OCI-LY7 (cell line): ENCODE measurements at regions not wholly inside any gene's neighbourhood (a gene's known extent, or its start where the extent isn't known, plus 50 kb on each side); places are given as distances from the start of the nearest gene placed in this dataset.
"Not testable (repeated sequence)": the region's sequence is repeated elsewhere in the genome, so short reads cannot be mapped to it uniquely, and the experiment has no call there.

Experiments used
- BruUV-seq: library from RNA; stranded (reverse); fragments of 400-500 nt; replicated peaks from 2 replicates; lab custom pipeline; 2021; lab: Mats Ljungman, UMichigan
- CTCF ChIA-PET: fragments of 300-600 bp; sonication (Branson Sonifier 250); formaldehyde crosslinking; loops from one replicate; lab custom pipeline; 2022; ENCODE audit warnings: antibody characterized with exemption; ENCODE audit not compliant: unreplicated experiment; lab: Charles Lee
- POLR2A ChIA-PET: fragments of 300-600 bp; sonication (Branson Sonifier 250); formaldehyde crosslinking; loops from one replicate; lab custom pipeline; 2022; ENCODE audit warnings: antibody characterized with exemption; lab: Charles Lee
- DNase-seq: peaks from one replicate; pipeline ENCODE4 v3.0.0-alpha.2; 2015; ENCODE audit warnings: low spot score
- H2AFZ ChIP-seq: fragments of 200-600 bp; sonication (generic), shearing (Covaris generic); 2 replicates; pipeline ENCODE4 v1.6.1; 2014; ENCODE audit warnings: mild to moderate bottlenecking, antibody characterized with exemption, low read length, moderate library complexity
- H3K27ac ChIP-seq: fragments of 200-600 bp; sonication (generic); 2 replicates; pipeline ENCODE4 v1.5.1; 2014; ENCODE audit warnings: mixed run types, low read depth, mild to moderate bottlenecking, moderate library complexity, low read length, inconsistent platforms; ENCODE audit not compliant: poor library complexity, severe bottlenecking
- H3K36me3 ChIP-seq: fragments of 200-600 bp; sonication (generic); 2 replicates; pipeline ENCODE4 v1.6.1; 2014; ENCODE audit warnings: mild to moderate bottlenecking, antibody characterized with exemption, low read length, moderate library complexity, mixed read lengths; ENCODE audit not compliant: insufficient read depth
- H3K4me1 ChIP-seq: fragments of 200-600 bp; sonication (generic); 2 replicates; pipeline ENCODE4 v1.5.1; 2014; ENCODE audit warnings: mild to moderate bottlenecking, low read length; ENCODE audit not compliant: insufficient read depth, poor library complexity, severe bottlenecking
- H3K4me2 ChIP-seq: fragments of 200-600 bp; sonication (generic); 2 replicates; pipeline ENCODE4 v1.6.1; 2014; ENCODE audit warnings: mild to moderate bottlenecking, low read length
- H3K4me3 ChIP-seq: fragments of 200-600 bp; sonication (generic); 2 replicates; pipeline ENCODE4 v1.5.1; 2014; ENCODE audit warnings: mild to moderate bottlenecking, low read depth, low read length; ENCODE audit not compliant: poor library complexity, severe bottlenecking
- H3K79me2 ChIP-seq: fragments of 200-600 bp; sonication (generic); 2 replicates; pipeline ENCODE4 v1.6.1; 2016; ENCODE audit warnings: low read depth, mild to moderate bottlenecking, low read length, moderate library complexity, mixed read lengths; ENCODE audit not compliant: insufficient read depth
- H3K9me2 ChIP-seq: fragments of 200-600 bp; sonication (generic); 2 replicates; pipeline ENCODE4 v1.6.1; 2016; ENCODE audit warnings: mild to moderate bottlenecking, low read length, mixed read lengths; ENCODE audit not compliant: insufficient read depth
- H3K9me3 ChIP-seq: fragments of 200-600 bp; sonication (generic); 2 replicates; pipeline ENCODE4 v1.6.1; 2014; ENCODE audit warnings: mild to moderate bottlenecking, mixed run types, low read length, mixed read lengths
- H4K20me1 ChIP-seq: fragments of 200-600 bp; sonication (generic); 2 replicates; pipeline ENCODE4 v1.6.1; 2014; ENCODE audit warnings: mild to moderate bottlenecking, antibody characterized with exemption, low read length, moderate library complexity, mixed read lengths; ENCODE audit not compliant: insufficient read depth
- intact Hi-C: fragments of 100-400 bp; cut with micrococcal nuclease; formaldehyde crosslinking; loops from one replicate; pipeline ENCODE4 v1.10.0; 2022; ENCODE audit not compliant: unreplicated experiment

DNA sequence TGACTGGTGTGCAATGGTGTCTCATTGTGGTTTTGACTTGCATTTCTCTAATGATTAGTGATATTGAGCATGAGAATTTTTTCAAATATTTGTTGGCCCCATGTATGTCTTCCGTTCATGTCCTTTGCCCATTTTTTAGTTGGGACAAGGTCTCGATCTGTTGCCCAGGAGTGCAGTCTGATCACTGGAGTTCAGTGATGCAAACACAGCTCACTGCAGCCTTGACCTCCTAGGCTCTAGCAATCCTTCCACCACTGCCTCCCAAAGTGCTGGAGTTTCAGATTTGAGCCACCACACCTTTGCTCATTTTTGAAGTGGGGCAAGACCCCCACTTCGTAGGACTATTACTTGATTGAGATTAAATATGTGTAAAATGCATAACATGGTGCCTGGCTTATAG lies 124.2 kb upstream of the NBPF26 start:
- H3K4me2 ChIP-seq, H3K79me2 ChIP-seq, H3K36me3 ChIP-seq, H3K9me2 ChIP-seq, H3K4me3 ChIP-seq, H4K20me1 ChIP-seq, CTCF ChIA-PET, H3K27ac ChIP-seq, H3K9me3 ChIP-seq, DNase-seq, H2AFZ ChIP-seq, H3K4me1 ChIP-seq, BruUV-seq, POLR2A ChIA-PET, intact Hi-C loops: not testable (repeated sequence)

DNA sequence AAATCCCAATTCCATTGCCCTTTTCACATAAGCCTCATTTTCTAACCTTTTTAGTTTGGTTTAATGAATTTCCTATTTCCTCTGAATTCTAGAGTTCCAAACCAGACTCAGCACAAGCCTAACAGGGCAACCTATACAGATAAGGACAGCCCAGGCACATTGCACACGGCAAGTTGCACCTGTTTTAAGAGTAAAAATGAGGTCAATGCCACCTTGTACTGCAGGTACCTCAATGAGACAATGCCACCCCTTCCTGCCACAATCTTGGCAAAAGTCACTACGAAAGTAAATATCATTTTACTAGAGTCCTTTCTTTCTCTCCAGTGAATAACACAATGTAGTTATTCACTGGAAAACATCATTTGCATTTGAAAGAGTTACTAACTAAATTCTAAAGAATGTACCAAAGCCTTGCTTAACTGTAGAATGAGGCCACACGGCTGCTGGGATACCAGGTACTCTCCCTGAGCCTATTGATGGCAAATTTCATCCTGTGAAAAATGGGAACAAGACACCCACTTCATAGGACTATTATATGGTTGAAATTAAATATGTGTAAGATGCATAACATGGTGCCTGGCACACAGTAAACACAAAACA lies 123.2 kb upstream of the NBPF26 start:
- POLR2A ChIA-PET, H2AFZ ChIP-seq, H3K4me1 ChIP-seq, H3K27ac ChIP-seq, BruUV-seq, H3K9me3 ChIP-seq, H3K36me3 ChIP-seq, H3K79me2 ChIP-seq, H4K20me1 ChIP-seq, H3K4me3 ChIP-seq, DNase-seq, intact Hi-C loops, H3K4me2 ChIP-seq, H3K9me2 ChIP-seq, CTCF ChIA-PET: not testable (repeated sequence)

DNA sequence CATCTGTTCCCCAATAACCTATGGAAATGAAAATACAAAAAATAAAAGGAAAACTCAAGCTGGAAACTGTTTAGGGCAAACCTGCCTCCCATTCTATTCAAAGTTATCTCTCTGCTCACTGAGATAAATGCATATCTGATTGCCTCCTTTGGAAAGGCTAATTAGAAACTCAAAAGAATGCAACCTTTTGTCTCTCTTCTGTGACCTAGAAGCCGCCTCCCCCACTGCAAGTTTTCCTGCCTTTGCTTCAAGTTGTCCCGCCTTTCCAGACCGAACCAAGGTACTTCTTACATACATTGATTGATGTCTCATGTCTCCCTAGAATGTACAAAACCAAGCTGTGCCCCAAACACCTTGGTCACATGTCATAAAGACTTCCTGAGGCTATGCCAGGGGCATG lies 115.9 kb upstream of the NBPF26 start:
- H3K4me1 ChIP-seq, DNase-seq, BruUV-seq, H3K4me2 ChIP-seq, H4K20me1 ChIP-seq, H3K27ac ChIP-seq, H3K9me3 ChIP-seq, POLR2A ChIA-PET, CTCF ChIA-PET, H3K9me2 ChIP-seq, H3K79me2 ChIP-seq, H2AFZ ChIP-seq, intact Hi-C loops, H3K36me3 ChIP-seq, H3K4me3 ChIP-seq: not testable (repeated sequence)

DNA sequence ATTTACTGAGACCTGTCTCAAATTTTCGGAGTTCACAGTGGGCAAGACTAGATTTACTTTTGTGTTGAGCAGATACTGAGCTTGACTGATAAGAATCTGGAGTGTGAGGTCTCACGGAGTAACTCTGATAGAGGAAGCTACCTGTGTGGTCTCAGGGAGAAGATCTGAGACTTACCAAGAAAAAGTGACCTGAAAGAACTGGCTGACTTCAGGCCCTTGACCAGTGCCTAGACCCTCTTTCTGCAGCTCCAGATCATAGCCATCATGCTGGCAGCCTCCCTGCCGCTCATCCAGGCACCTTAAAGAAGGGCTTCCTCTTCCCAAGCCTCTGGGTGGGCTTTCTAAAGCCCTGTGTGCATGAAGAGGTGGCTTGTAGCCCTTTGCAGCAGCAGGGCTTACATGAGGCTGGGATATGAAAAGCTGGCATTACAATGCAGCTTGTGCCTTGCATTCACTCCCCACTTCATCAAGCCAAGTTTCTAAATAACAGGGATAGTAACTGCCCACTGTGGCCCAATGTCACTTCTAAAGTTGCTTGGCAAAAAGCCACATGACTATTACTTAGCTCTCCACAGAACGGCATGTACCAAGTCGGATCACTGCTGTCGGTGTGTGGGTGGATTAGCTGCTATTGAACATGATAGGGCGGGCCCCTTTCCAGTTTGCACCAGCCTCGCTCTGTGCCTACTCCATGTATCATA lies 115.3 kb upstream of the NBPF26 start:
- intact Hi-C loops, H3K9me2 ChIP-seq, H3K4me2 ChIP-seq, POLR2A ChIA-PET, H3K79me2 ChIP-seq, H3K4me3 ChIP-seq, H3K27ac ChIP-seq, H2AFZ ChIP-seq, H3K36me3 ChIP-seq, H3K9me3 ChIP-seq, H3K4me1 ChIP-seq, H4K20me1 ChIP-seq, DNase-seq, CTCF ChIA-PET, BruUV-seq: not testable (repeated sequence)

DNA sequence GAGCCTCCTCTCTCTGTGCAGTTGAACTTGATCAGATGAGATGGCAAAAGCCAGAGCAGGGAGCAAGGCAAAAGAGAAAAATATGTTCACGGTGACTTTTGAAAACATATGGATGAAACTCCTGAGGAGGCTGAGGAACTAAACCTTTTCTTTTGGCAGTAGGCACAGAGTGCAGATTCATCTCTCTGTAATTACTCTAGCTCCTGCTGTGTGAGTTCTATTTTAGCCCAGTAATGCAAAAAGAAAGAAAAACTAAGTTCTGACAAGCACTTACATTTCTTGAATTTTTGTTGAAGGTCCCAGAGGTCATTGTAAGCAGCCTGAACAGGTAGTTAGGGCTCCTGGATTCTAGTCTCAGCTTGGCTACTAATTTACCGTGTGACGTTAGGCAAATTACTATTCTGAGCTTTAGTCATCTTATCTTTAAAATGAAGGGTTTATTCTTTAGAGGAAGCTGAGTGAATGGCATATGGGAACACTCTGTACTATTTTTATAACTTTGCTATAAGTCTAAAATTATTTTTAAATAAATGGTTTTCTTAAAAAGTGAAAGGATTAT lies 114.7 kb upstream of the NBPF26 start:
- H4K20me1 ChIP-seq, intact Hi-C loops, DNase-seq, H2AFZ ChIP-seq, H3K79me2 ChIP-seq, BruUV-seq, H3K4me1 ChIP-seq, H3K4me2 ChIP-seq, CTCF ChIA-PET, H3K9me3 ChIP-seq, POLR2A ChIA-PET, H3K9me2 ChIP-seq, H3K36me3 ChIP-seq, H3K4me3 ChIP-seq, H3K27ac ChIP-seq: not testable (repeated sequence)

DNA sequence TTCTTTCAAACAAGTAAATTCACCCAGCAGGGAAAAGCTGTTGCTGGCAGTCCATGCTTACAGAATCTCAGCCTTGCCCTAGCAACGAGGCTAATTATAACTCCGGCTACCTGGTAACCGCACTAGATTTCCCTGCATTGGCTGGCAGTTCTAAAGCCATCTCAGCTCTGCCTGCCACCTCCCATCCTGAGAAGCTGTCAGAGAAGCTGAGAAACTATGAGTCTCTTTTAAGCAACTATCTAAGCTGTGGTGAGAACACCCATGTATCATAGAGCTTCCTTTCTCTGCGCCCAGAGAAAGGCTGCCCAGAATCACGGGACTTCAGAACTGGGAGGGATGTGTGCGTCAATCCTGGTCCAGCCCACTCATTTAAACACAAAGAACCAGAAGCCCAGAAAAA lies 113.9 kb upstream of the NBPF26 start:
- DNase-seq, H3K4me1 ChIP-seq, H3K36me3 ChIP-seq, intact Hi-C loops, H4K20me1 ChIP-seq, H3K79me2 ChIP-seq, H2AFZ ChIP-seq, CTCF ChIA-PET, H3K27ac ChIP-seq, H3K4me3 ChIP-seq, H3K9me3 ChIP-seq, POLR2A ChIA-PET, H3K9me2 ChIP-seq, H3K4me2 ChIP-seq, BruUV-seq: not testable (repeated sequence)
